HG03039 (cell line): ENCODE measurements at regions not wholly inside any gene's neighbourhood (a gene's known extent, or its start where the extent isn't known, plus 50 kb on each side); places are given as distances from the start of the nearest gene placed in this dataset.

Experiments used
- ATAC-seq: cut with Tn5 transposase; IDR thresholded peaks from one replicate; pipeline ENCODE4 v1.9.1; 2021; ENCODE audit warnings: mild to moderate bottlenecking, moderate library complexity; ENCODE audit not compliant: unreplicated experiment

- ATAC-seq, result no peak
Measured at GRCh38 chr5:3883040-3883439, 287.4 kb downstream of the IRX1 start.

GRCh38 chr5:3886524-3887451, 291.2 kb downstream of the IRX1 start:
- ATAC-seq, result no peak

- ATAC-seq, result no peak
Measured at GRCh38 chr5:3888310-3888709, 292.7 kb downstream of the IRX1 start.

- ATAC-seq, result no peak
Measured at GRCh38 chr5:3889412-3890142, 293.9 kb downstream of the IRX1 start.

- no peak for ATAC-seq
Measured at GRCh38 chr5:3891113-3891512, 295.5 kb downstream of the IRX1 start.

- no peak for ATAC-seq
Measured at GRCh38 chr5:3893527-3893926, 297.9 kb downstream of the IRX1 start.

- ATAC-seq, result no peak
Measured at GRCh38 chr5:3893975-3894374, 298.3 kb downstream of the IRX1 start.

- ATAC-seq, result no peak
Measured at GRCh38 chr5:3896098-3896497, 300.5 kb downstream of the IRX1 start.

GRCh38 chr5:3899093-3899492, 303.5 kb downstream of the IRX1 start:
- no peak for ATAC-seq

DNA sequence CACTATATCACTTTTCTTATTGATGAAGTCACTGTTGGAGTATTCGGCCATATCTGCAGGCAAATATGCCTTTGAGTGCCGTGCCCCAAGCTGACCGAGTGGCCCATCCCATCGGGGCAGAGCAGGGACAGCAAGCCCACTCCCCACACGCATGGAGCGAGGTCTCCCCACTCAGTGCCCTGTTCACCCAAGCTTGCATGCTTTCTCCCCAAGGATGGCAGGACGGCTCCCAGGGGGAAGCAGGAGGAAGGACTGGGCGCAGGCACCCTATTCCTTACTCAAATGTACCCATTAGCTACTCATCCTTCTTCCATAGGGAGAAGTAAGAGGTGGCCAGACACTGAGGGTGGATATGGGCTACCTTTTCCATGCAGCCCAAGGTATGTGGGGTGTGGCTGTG, 309.0 kb downstream of the IRX1 start:
- ATAC-seq, result no peak

DNA sequence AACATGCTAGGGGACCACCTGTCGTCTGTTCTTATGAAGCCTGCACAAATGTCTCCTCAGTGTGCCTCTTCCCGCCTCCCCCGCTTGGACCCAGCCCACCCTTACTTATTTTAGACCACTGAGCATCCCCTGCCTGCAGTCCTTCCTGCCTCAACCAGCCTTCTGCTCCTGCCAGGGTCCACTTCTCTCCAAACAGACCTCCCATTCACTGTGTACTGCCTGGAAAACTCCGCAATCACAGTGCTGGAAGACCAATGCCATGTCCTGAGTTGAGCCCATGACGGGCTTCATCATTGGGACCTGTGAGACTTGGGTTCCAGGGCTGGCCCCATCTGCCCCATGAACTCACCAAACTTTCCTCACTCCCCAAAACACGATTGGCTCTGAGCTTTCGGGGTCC, 309.4 kb downstream of the IRX1 start:
- ATAC-seq, result no peak

GRCh38 chr5:3905521-3905920, 309.9 kb downstream of the IRX1 start:
- no peak for ATAC-seq

GRCh38 chr5:3911111-3911510, 315.5 kb downstream of the IRX1 start:
- no peak for ATAC-seq

- ATAC-seq, result no peak
Measured at GRCh38 chr5:3911773-3912172, 316.1 kb downstream of the IRX1 start.

GRCh38 chr5:3912790-3913189, 317.2 kb downstream of the IRX1 start:
- ATAC-seq, result no peak

DNA sequence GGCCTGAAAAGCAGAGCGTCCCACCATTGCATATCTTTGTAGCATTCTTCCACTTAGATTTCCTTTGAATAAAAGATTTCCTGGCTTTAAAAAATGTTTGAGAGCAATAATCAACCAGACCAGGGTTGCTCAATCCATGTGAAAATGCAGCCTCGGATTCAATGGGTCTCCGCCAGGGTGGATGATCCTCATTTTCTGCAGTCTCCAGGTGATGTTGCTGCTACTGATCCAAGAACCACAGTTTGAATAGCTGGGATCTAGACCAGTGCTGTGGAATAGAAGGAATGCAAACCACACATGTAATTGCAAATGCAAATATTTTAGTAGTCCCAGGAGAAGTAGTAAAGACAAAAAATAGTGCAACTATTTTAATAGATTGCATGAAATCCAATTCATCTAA, 317.6 kb downstream of the IRX1 start:
- ATAC-seq, result no peak

DNA sequence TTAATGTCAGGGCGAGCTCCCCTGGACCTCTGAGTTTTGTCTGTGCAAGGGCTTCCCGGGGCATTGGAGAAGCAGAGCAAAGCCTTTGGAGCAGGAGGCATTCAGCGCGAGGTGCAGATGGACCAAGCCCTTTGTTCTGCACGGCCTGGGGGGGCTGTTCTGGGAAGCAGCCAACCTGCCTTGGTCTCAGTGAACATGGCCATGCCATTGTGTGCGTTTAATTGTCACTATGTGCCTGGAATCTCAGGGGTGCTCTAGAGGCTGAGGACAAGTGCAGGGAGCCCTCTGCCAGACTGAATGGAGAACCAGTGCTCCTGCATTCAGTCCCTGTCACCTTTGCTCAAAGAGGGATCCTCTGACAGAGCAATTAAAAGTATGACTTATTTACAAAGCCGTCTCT, 329.4 kb downstream of the IRX1 start:
- no peak for ATAC-seq

GRCh38 chr5:3925935-3926334, 330.3 kb downstream of the IRX1 start:
- ATAC-seq, result no peak

DNA sequence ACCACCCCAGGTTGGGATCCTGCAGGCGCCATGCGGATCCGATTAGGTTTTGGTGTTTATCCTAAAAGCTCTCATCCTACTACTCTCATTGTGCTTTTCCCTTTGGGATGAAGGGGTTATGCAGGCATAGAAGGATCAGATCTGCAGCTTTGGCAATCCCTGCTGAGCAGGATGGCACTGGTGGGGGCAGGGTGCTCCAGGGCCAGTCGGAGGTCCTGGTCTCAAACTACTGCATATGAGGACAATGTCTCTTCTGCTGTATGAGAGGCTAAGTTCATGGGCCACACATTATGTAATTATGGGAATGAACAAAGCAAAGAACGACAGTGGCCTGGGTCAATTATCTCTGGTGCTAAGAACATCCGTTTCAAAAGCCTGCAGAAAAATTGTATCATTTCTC, 334.2 kb downstream of the IRX1 start:
- no peak for ATAC-seq

- no peak for ATAC-seq
Measured at GRCh38 chr5:3931976-3932375, 336.3 kb downstream of the IRX1 start.

GRCh38 chr5:3933536-3933935, 337.9 kb downstream of the IRX1 start:
- no peak for ATAC-seq

GRCh38 chr5:3933966-3934365, 338.3 kb downstream of the IRX1 start:
- ATAC-seq, result no peak
